Rectal smooth muscle tissue (tissue), 1 donor: ENCODE measurements at regions not wholly inside any gene's neighbourhood (a gene's known extent, or its start where the extent isn't known, plus 50 kb on each side); places are given as distances from the start of the nearest gene placed in this dataset.
"Not testable (repeated sequence)": the region's sequence is repeated elsewhere in the genome, so short reads cannot be mapped to it uniquely, and the experiment has no call there.

Source experiments
- H3K27ac ChIP-seq: one replicate; pipeline ENCODE4 v1.7.0; 2013; ENCODE audit warnings: low read depth, low read length, inconsistent platforms
- H3K27me3 ChIP-seq: one replicate; pipeline ENCODE4 v1.7.0; 2013; ENCODE audit warnings: low read length; ENCODE audit not compliant: control insufficient read depth, insufficient read depth
- H3K36me3 ChIP-seq: one replicate; pipeline ENCODE4 v1.7.0; 2013; ENCODE audit warnings: low read length; ENCODE audit not compliant: control insufficient read depth, insufficient read depth
- H3K4me1 ChIP-seq: one replicate; pipeline ENCODE4 v1.7.0; 2013; ENCODE audit warnings: low read length; ENCODE audit not compliant: control insufficient read depth, insufficient read depth
- H3K4me3 ChIP-seq: one replicate; pipeline ENCODE4 v1.7.0; 2013; ENCODE audit warnings: low read length
- H3K9ac ChIP-seq: one replicate; pipeline ENCODE4 v1.7.0; 2013; ENCODE audit warnings: low read length

DNA sequence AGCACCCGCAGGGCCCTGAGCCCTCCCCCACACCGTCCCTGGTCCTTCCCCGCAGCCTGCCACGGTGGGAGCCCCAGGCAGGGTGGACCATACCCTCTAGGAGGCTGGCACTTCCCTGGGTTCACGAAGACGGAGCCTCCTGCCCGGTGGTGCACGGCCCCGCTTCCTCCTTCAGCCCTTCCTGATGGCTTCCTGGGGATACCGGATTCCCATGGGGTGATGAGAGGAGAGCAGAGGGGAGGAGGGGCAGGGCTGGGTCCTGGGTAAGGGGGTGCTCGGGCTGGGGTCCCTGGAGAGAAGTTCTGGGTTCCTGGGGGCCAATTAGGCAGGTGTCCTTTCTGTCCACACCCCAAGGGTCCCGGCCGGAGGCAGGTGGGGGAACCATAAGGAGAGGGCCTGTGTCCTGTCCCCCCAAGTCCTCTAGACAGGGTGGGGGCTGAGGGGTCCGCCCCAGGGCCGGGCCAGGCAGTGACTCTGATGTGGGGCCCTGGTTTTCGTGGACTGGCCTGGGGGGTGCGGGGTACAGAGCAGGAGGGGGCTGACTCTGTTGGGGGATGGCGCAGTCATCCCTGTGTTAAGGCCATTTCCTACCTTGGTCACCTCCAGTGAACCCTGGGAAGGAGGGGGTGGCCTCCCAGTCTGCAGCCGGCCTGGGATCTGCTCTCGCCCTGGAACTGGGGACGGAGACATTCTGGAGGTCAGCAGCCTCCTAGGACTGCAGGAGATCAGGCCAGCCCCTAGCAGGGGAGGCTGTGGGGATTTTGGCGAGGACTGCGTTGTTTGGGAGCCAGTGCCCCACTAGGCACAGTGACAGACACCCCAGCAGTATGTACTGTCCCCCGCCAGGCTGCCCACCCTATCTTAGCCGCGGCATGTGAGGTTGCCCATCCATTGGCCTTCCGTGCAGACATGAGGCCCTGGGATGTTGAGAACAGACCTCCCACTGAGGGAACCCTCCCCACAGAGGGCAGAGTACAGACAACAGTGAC lies 366.4 kb downstream of the TMEM121 start:
- not testable (repeated sequence) for H3K9ac ChIP-seq, H3K27me3 ChIP-seq, H3K27ac ChIP-seq, H3K4me1 ChIP-seq, H3K4me3 ChIP-seq, H3K36me3 ChIP-seq

DNA sequence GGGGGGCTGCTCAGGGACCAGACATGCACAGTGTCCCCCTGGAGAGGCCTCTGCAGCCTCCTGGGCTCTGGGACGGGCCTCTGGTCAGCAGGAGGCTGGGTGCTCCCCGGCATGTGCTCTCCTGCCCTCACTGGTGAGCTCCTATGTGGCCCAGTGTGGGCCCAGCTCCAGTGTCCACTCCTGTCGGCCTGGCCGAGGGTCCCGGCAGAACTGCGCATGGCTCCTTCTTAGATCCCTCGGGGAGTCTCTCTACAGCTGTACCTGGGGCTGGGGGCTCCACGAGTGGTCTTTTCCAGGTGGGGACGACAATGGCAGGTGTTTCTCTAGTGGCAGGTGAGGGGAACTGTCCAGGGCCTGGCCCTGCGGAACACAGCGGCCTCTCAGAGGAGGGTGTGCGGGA lies 367.3 kb downstream of the TMEM121 start:
- H3K27me3 ChIP-seq, H3K4me3 ChIP-seq, H3K9ac ChIP-seq, H3K27ac ChIP-seq, H3K4me1 ChIP-seq, H3K36me3 ChIP-seq: not testable (repeated sequence)

DNA sequence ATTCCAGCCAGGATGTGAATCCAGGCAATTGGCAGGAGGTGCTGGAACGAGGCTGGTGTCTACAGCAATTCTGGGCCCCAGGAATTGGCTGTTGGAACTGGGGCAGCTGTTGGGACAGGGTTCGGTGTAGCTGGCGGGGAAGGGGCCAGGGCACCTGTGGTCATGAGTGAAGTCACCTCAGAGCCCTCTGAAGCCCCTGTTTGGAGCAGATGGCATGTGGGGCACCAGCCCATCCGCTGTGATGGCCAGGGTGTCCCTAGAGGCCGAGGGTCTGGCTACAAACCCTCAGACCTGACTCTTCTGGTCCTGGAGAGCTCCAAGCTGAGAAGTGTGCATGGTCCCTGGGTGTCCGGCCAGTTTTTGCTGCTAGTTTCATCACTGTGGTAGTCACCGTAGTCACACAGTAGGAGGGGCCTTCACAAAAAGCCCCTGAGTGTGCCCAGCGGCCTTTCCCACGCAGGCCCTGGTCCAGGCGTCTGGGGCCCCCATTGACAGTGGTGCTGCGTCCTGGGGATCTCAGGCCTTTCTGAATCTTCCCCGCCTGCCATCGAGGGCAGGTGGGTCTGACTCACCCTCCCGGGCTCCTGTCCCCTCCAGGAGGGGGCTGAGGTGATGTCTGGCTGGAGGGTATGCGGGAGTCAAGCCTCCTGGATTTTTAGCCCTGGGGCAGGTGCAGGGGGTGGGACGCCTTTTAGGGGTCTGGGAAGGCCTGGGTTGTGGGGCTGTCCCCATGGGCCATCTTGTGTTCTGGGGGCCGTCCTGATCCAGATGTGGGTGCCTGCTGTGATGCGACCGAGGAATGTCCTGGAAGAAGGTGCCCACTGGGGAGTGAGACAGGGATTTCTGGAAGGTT lies 368.0 kb downstream of the TMEM121 start:
- H3K9ac ChIP-seq = no peak overlapping the region
- no peaks in the 10 kb centered on the region for H3K27me3 ChIP-seq
- no peak overlapping the region for H3K27ac ChIP-seq
- no peaks in the 10 kb centered on the region for H3K4me1 ChIP-seq
- no peaks in the 10 kb centered on the region for H3K36me3 ChIP-seq
- H3K4me3 ChIP-seq = no peak overlapping the region

DNA sequence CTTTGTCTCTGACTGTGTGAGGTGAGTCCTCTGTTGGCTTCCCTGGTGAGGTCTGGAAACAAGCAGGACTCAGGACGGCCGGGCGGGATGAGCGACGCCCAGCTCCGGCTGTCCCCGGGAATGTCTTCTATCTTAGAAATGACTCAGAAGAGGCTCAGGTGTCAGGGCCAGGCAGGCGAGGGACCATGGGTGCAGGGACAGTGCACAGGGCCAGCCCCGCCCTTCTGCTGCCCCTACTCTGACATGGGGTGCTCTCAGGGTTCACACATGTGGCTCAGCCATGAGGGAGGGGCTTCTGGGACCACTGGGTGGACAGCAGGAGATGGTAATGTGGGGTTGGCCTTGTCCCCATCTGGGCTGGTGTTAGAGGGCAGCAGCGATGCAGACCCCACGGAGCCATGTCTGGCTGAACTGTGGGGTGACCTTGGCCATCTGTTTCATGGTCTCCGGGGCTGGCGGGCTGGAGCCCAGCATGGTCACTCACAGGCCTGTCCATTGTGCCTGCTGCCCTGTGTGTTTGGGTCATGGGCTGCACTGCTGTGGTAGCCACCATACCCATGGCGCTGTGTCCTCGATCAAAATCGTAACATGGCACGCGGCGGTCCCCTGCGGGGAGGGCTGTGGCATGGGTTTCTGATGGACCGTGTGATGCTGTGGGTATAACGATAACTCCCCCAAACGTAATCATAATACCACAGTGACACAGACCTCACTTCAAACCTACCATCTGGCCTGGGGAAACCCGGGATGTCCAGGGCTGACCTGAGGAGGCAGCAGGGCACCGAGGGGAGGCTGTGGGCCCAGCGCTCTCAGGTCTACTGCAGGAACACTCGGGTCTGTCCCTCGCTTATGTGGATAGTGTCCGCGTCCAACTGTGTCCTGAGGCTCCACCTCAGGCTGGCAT lies 368.8 kb downstream of the TMEM121 start:
- Histone ChIP-seq H3K4me3 (no peak overlapping the region), H3K36me3 (no peaks in the 10 kb centered on the region), H3K4me1 (no peaks in the 10 kb centered on the region), H3K27ac (no peak overlapping the region), H3K27me3 (no peaks in the 10 kb centered on the region), H3K9ac (no peak overlapping the region)

DNA sequence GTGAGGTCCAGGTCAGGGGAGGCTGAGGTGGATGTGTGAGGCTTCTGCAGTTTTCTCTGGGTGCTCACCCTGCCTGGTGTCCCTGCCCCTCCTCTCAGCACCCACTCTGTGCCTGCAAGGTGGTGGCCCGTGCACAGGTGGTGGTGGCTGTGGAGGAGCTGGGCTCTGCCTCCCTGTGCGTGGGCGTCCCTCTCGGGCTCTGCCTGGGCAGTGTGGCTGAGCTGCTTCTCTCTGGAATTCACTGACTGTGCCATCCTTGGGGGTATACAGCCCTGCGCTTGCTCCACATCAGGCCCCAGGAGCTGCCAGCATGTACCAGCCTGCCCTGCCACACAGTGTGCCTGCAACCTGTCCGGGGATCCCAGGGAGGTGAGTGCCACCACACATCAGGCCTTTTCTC lies 369.8 kb downstream of the TMEM121 start:
- H3K4me1 ChIP-seq, H3K4me3 ChIP-seq, H3K9ac ChIP-seq, H3K36me3 ChIP-seq, H3K27me3 ChIP-seq, H3K27ac ChIP-seq: not testable (repeated sequence)

DNA sequence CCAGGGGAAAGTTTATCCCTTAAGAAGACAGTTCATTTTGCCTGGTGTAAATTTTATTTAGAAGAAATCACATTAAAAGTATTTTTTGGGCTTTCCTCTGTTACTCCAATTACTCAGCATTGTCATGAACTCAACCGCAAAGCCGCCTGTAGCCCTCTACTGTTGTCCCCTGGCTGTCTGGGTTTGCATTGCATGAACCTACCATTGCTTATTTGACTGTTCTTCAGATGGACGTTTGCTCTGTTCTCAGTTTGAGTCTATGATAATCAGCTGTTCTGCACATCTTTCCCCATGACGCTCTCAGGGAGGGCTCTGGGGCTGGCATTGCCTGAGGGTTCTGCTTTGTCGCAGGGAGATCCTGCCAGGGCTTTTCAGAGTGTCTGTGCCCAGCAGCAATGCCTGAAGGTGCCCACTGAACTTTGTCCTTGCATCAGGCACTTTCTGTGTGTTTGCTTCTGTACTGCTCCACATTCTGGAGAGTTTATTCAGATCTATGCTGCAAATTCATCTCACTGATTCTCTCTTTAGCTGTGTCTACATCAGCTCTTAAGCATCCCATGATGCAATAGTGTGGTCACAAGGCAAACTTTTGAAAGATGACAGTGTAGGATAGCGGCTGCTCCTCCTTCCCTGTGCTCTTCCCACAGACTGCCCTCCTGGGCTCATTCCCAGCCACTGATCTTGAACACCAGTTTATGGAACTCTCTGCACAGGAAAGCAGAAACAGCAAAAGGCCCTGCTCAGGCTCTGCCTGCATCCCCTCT lies 370.8 kb downstream of the TMEM121 start:
- H3K27me3 ChIP-seq, H3K36me3 ChIP-seq, H3K27ac ChIP-seq, H3K9ac ChIP-seq, H3K4me1 ChIP-seq, H3K4me3 ChIP-seq: not testable (repeated sequence)

DNA sequence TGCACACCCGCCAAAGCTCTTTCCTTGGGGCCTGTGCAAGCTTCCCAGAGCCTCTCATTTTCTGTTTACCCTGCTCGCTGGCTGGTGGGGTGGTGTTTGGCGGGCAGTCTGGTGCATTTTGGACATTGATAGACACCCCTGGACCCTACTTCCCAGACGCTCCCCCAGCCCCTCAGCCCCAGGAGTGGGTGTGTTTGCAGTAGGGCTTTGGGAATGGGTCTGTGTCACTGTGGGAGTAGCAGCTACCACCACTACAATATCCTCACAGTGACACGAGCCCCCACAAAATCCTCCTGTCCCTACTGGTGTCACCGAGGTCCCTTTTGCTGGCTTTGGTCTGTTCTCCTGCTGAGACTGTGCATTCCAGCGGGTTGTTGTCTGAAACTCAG lies 371.3 kb downstream of the TMEM121 start:
- H3K27ac ChIP-seq = no peak overlapping the region
- no peaks in the 10 kb centered on the region for H3K27me3 ChIP-seq
- no peaks in the 10 kb centered on the region for H3K36me3 ChIP-seq
- H3K4me1 ChIP-seq = no peaks in the 10 kb centered on the region
- H3K9ac ChIP-seq = no peak overlapping the region
- H3K4me3 ChIP-seq = no peak overlapping the region

DNA sequence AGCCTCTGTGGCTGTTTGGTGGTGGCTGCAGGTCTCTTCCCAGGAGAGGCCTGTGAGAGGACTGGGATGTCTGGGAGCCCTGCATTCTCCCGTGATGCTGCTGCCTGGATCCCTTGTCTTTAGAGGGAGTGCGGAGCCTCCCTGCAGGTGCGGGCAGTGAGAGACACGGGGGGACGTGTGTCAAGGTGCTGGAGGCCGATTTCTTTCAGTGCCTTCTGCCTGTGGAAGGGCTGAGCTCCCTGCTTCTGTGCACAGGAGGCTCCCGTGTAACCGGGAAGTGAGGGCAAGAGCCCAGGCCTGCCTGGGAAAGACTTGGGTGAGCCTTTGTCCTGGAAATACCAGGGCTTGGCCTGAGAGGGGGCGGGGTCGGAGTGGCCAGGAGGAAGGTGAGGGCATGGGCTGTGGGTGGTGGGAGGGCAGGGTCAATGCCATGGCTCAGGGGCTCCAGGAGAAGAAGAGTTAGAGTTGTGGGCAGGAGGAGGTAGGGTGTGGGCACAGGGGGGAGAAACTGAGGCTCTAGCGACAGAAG lies 372.2 kb downstream of the TMEM121 start:
- Histone ChIP-seq H3K4me3 (no peak overlapping the region), H3K27me3 (no peaks in the 10 kb centered on the region), H3K36me3 (no peaks in the 10 kb centered on the region), H3K27ac (no peak overlapping the region), H3K9ac (no peak overlapping the region), H3K4me1 (no peaks in the 10 kb centered on the region)

DNA sequence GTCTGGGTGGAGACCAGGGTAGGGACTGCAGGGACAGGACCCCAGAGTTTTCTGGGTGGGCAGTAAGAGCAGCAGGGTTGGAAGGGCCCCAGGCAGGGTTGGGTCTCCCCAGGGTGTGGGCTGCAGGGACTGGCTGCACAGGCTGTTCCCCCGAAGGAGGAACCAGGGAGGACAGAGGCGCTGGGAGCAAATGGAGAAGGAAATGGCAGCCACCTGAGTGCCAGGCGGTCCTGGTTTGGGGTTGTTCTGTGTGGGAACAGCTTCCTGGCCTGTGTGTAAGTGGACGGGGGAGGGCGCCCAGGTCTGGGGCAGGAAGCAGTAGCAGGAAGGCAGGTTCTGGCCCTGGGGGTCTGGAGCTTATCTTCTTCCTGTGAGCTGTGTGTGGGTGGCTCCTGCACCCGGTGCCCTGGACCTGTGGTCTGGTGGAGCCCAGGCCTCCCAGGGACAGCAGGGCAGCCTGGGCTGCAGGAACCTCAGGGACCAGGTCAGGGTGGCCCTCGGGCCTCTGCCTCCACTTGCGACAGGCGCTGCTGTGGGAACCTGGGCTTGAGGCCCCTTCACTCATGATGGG lies 372.8 kb downstream of the TMEM121 start:
- H3K36me3 ChIP-seq = no peaks in the 10 kb centered on the region
- no peak overlapping the region for H3K9ac ChIP-seq
- no peaks in the 10 kb centered on the region for H3K27me3 ChIP-seq
- no peaks in the 10 kb centered on the region for H3K4me1 ChIP-seq
- H3K4me3 ChIP-seq = no peak overlapping the region
- H3K27ac ChIP-seq = no peak overlapping the region

DNA sequence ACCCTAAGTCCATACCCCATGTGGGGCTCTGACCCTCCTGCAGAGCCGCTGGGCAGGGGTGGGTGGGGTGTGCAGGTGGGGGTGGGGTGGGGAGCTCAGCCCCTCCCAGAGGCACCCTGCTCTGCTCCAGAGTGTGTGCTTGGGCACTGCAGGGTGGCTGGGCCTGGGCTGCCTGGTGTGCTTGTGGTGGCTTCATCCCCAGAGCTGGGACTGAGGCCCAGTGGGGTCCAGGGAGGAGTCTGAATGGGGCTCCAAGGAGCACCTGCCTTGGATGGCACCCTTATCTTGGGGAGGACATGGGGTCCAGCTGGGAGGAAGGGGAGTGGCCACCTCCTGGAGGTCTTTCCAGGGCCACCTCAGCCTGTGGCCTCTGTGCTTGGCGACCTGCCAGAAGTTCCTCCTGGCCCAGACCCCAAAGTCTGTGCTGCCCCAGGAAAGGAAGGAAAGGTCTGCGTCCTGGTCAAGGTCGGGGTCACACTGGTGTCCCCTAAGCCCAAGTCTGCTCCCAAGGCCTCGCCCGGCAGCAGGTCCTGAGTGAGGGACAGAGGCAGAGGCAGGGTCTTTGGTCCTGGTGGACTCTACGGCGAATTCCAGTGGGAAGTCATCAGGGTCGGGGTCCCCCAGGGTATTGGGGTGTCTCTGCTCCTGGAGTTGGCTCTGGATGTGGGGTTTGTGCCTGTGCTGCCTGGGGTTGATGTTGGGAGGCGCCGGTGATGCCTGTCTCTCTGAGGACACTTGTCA lies 373.4 kb downstream of the TMEM121 start:
- no peaks in the 10 kb centered on the region for H3K27me3 ChIP-seq
- no peaks in the 10 kb centered on the region for H3K36me3 ChIP-seq
- no peak overlapping the region for H3K27ac ChIP-seq
- no peaks in the 10 kb centered on the region for H3K4me1 ChIP-seq
- H3K4me3 ChIP-seq = no peak overlapping the region
- no peak overlapping the region for H3K9ac ChIP-seq
